OCI-M2 (cell line): ENCODE measurements at regions not wholly inside any gene's neighbourhood (a gene's known extent, or its start where the extent isn't known, plus 50 kb on each side); places are given as distances from the start of the nearest gene placed in this dataset.

Experiments
- DNase-seq: peaks from one replicate; lab custom pipeline; 2025; ENCODE audit not compliant: unreplicated experiment; lab: John Stamatoyannopoulos, UW

GRCh38 chr18:40985436-40985835 is 969.6 kb upstream of the PIK3C3 start:
- DNase-seq, result no peak

GRCh38 chr18:40984856-40985255 is 970.2 kb upstream of the PIK3C3 start:
- DNase-seq, result no peak

GRCh38 chr18:40983835-40984234 is 971.2 kb upstream of the PIK3C3 start:
- no peak for DNase-seq

GRCh38 chr18:40980171-40980570 is 974.9 kb upstream of the PIK3C3 start:
- no peak for DNase-seq

- DNase-seq, result no peak
Measured at GRCh38 chr18:40976050-40976449, 979.0 kb upstream of the PIK3C3 start.

- DNase-seq, result no peak
Measured at GRCh38 chr18:40974448-40974847, 980.6 kb upstream of the PIK3C3 start.

- DNase-seq, result no peak
Measured at GRCh38 chr18:40962784-40963183, 992.2 kb upstream of the PIK3C3 start.

GRCh38 chr18:40957533-40958070 is 997.4 kb upstream of the PIK3C3 start:
- DNase-seq, result no peak

- no peak for DNase-seq
Measured at GRCh38 chr18:40956213-40956612, 998.8 kb upstream of the PIK3C3 start.

GRCh38 chr18:40955351-40955750 is 999.7 kb upstream of the PIK3C3 start:
- no peak for DNase-seq

GRCh38 chr18:40949114-40949950 is 1005.7 kb upstream of the PIK3C3 start:
- DNase-seq, result no peak

GRCh38 chr18:40944576-40944975 is 1010.5 kb upstream of the PIK3C3 start:
- no peak for DNase-seq

- no peak for DNase-seq
Measured at GRCh38 chr18:40939656-40940515, 1015.1 kb upstream of the PIK3C3 start.

- DNase-seq, result no peak
Measured at GRCh38 chr18:40938615-40939014, 1016.4 kb upstream of the PIK3C3 start.

- no peak for DNase-seq
Measured at GRCh38 chr18:40937386-40937785, 1017.6 kb upstream of the PIK3C3 start.

- DNase-seq, result no peak
Measured at GRCh38 chr18:40935423-40935822, 1019.6 kb upstream of the PIK3C3 start.

GRCh38 chr18:40932862-40933261 is 1022.2 kb upstream of the PIK3C3 start:
- no peak for DNase-seq

GRCh38 chr18:40930211-40930882 is 1024.7 kb upstream of the PIK3C3 start:
- DNase-seq, result no peak

- DNase-seq, result no peak
Measured at GRCh38 chr18:40929399-40929798, 1025.6 kb upstream of the PIK3C3 start.

- no peak for DNase-seq
Measured at GRCh38 chr18:40926679-40927078, 1028.4 kb upstream of the PIK3C3 start.

- DNase-seq, result no peak
Measured at GRCh38 chr18:40925071-40925541, 1029.9 kb upstream of the PIK3C3 start.
